Mesendoderm (in vitro differentiated cells): ENCODE measurements at regions not wholly inside any gene's neighbourhood (a gene's known extent, or its start where the extent isn't known, plus 50 kb on each side); places are given as distances from the start of the nearest gene placed in this dataset.

ENCODE experiments used
- DNase-seq: peaks from one replicate; pipeline ENCODE4 v3.0.0; 2013
- H2AK5ac ChIP-seq: 2 replicates; pipeline ENCODE4 v1.6.1; 2013; ENCODE audit warnings: low read length, inconsistent platforms
- H2BK120ac ChIP-seq: 2 replicates; pipeline ENCODE4 v1.6.1; 2013; ENCODE audit warnings: low read depth, mild to moderate bottlenecking, low read length, moderate library complexity, mixed read lengths
- H2BK15ac ChIP-seq: replicated peaks from 2 replicates; pipeline ENCODE4 v1.6.1; 2013; ENCODE audit warnings: low read depth, mild to moderate bottlenecking, moderate library complexity
- H2BK5ac ChIP-seq: 2 replicates; pipeline ENCODE4 v1.6.1; 2013; ENCODE audit warnings: low read length, inconsistent platforms
- H3K18ac ChIP-seq: 2 replicates; pipeline ENCODE4 v1.6.1; 2013; ENCODE audit warnings: mild to moderate bottlenecking, low read length, mixed read lengths
- H3K23ac ChIP-seq: one replicate; pipeline ENCODE4 v1.6.1; 2013; ENCODE audit warnings: low read length
- H3K27ac ChIP-seq: 2 replicates; pipeline ENCODE4 v1.5.1; 2013; ENCODE audit warnings: low read depth, mild to moderate bottlenecking, inconsistent platforms, low read length, moderate library complexity
- H3K27me3 ChIP-seq: 2 replicates; pipeline ENCODE4 v1.6.1; 2013; ENCODE audit warnings: low read length, control low read depth, mild to moderate bottlenecking, inconsistent platforms; ENCODE audit not compliant: insufficient read depth, poor library complexity
- H3K36me3 ChIP-seq: 2 replicates; pipeline ENCODE4 v1.6.1; 2013; ENCODE audit warnings: low read length, inconsistent platforms; ENCODE audit not compliant: control insufficient read depth, insufficient read depth
- H3K4ac ChIP-seq: one replicate; pipeline ENCODE4 v1.6.1; 2013; ENCODE audit warnings: low read depth, mild to moderate bottlenecking, low read length, moderate library complexity
- H3K4me1 ChIP-seq: 2 replicates; pipeline ENCODE4 v1.6.1; 2013; ENCODE audit warnings: low read depth, low read length, inconsistent platforms; ENCODE audit not compliant: control insufficient read depth
- H3K4me2 ChIP-seq: 2 replicates; pipeline ENCODE4 v1.6.1; 2013; ENCODE audit warnings: low read length
- H3K4me3 ChIP-seq: 2 replicates; pipeline ENCODE4 v1.5.1; 2013; ENCODE audit warnings: mild to moderate bottlenecking, low read length
- H3K56ac ChIP-seq: one replicate; pipeline ENCODE4 v1.6.1; 2013; ENCODE audit warnings: low read length
- H3K79me1 ChIP-seq: 2 replicates; pipeline ENCODE4 v1.6.1; 2013; ENCODE audit warnings: low read length, inconsistent platforms
- H3K79me2 ChIP-seq: 2 replicates; pipeline ENCODE4 v1.6.1; 2013; ENCODE audit warnings: mild to moderate bottlenecking, low read length; ENCODE audit not compliant: control insufficient read depth, insufficient read depth
- H3K9ac ChIP-seq: 2 replicates; pipeline ENCODE4 v1.6.1; 2013; ENCODE audit warnings: low read length, inconsistent platforms
- H4K5ac ChIP-seq: one replicate; pipeline ENCODE4 v1.6.1; 2013; ENCODE audit warnings: low read length
- H4K8ac ChIP-seq: one replicate; pipeline ENCODE4 v1.6.1; 2013; ENCODE audit warnings: low read depth, mild to moderate bottlenecking, control low read depth, low read length, moderate library complexity
- WGBS: extraction: QIAGEN DNeasy Blood & Tissue Kit; methylation state at CpG from one replicate; pipeline ENCODE4 v1.1.7; 2013; ENCODE audit warnings: low lambda C conversion rate, missing lambda C conversion rate; ENCODE audit not compliant: insufficient coverage; ENCODE audit errors: extremely low coverage; 5-methylcytosine and 5-hydroxymethylcytosine counted together

GRCh38 chr2:173458991-173459780, 104.5 kb downstream of the CDCA7 start:
- H3K4me1 ChIP-seq: no peaks in the 10 kb centered on the region
- no peaks in the 10 kb centered on the region for H3K36me3 ChIP-seq
- no peaks in the 10 kb centered on the region for H3K79me1 ChIP-seq
- H3K18ac ChIP-seq: no peak overlapping the region
- no peak for DNase-seq
- H3K4me3 ChIP-seq: no peak overlapping the region
- H4K5ac ChIP-seq: no peak overlapping the region
- no peak overlapping the region for H3K9ac ChIP-seq
- no peak overlapping the region for H3K56ac ChIP-seq
- H3K4me2 ChIP-seq: no peak overlapping the region
- H2BK5ac ChIP-seq: no peak overlapping the region
- H3K4ac ChIP-seq: no peak overlapping the region
- H3K27me3 ChIP-seq: no peaks in the 10 kb centered on the region
- H4K8ac ChIP-seq: no peak overlapping the region
- H2BK15ac ChIP-seq: no peak overlapping the region
- H2AK5ac ChIP-seq: no peak overlapping the region
- WGBS: no CpG with 5 or more reads among the region's 8 CpGs
- no peak overlapping the region for H3K23ac ChIP-seq
- no peaks in the 10 kb centered on the region for H3K79me2 ChIP-seq
- no peak overlapping the region for H2BK120ac ChIP-seq
- no peak overlapping the region for H3K27ac ChIP-seq

GRCh38 chr2:173462892-173463840, 108.5 kb downstream of the CDCA7 start:
- Histone ChIP-seq H3K27ac (no peak overlapping the region), H3K4me3 (no peak overlapping the region), H3K4me2 (no peak overlapping the region), H4K5ac (no peak overlapping the region), H3K18ac (no peak overlapping the region), H3K79me1 (no peaks in the 10 kb centered on the region), H3K4me1 (no peaks in the 10 kb centered on the region), H4K8ac (no peak overlapping the region), H3K27me3 (no peaks in the 10 kb centered on the region), H2BK120ac (no peak overlapping the region), H2BK15ac (no peak overlapping the region), H3K36me3 (no peaks in the 10 kb centered on the region), H3K79me2 (no peaks in the 10 kb centered on the region), H2BK5ac (no peak overlapping the region), H3K56ac (no peak overlapping the region), H3K9ac (no peak overlapping the region), H3K4ac (no peak overlapping the region), H2AK5ac (no peak overlapping the region), H3K23ac (no peak overlapping the region)
- no CpG with 5 or more reads among the region's 14 CpGs for WGBS
- DNase-seq: peak; percentile 10

- no peaks in the 10 kb centered on the region for H3K27me3 ChIP-seq
- no peak overlapping the region for H3K4me3 ChIP-seq
- DNase-seq: no peak
- no peak overlapping the region for H3K23ac ChIP-seq
- H2BK120ac ChIP-seq: no peak overlapping the region
- H3K79me1 ChIP-seq: no peaks in the 10 kb centered on the region
- no peak overlapping the region for H3K4ac ChIP-seq
- WGBS: no CpG with 5 or more reads among the region's 6 CpGs
- no peak overlapping the region for H3K18ac ChIP-seq
- no peak overlapping the region for H4K8ac ChIP-seq
- H2AK5ac ChIP-seq: no peak overlapping the region
- H3K56ac ChIP-seq: no peak overlapping the region
- H3K36me3 ChIP-seq: no peaks in the 10 kb centered on the region
- H2BK15ac ChIP-seq: no peak overlapping the region
- no peak overlapping the region for H3K9ac ChIP-seq
- H3K4me2 ChIP-seq: no peak overlapping the region
- H2BK5ac ChIP-seq: no peak overlapping the region
- no peaks in the 10 kb centered on the region for H3K4me1 ChIP-seq
- no peaks in the 10 kb centered on the region for H3K79me2 ChIP-seq
- H4K5ac ChIP-seq: no peak overlapping the region
- H3K27ac ChIP-seq: no peak overlapping the region
These were observed 109.2 kb downstream of the CDCA7 start for GRCh38 chr2:173463846-173464245.

GRCh38 chr2:173467751-173468150, 113.1 kb downstream of the CDCA7 start:
- WGBS: no CpG with 5 or more reads among the region's 1 CpG
- Histone ChIP-seq H3K4ac (no peak overlapping the region), H2BK15ac (no peak overlapping the region), H3K27ac (no peak overlapping the region), H3K4me3 (no peak overlapping the region), H3K9ac (no peak overlapping the region), H3K23ac (no peak overlapping the region), H3K4me2 (no peak overlapping the region), H3K56ac (no peak overlapping the region), H3K27me3 (no peaks in the 10 kb centered on the region), H3K36me3 (no peaks in the 10 kb centered on the region), H4K5ac (no peak overlapping the region), H3K79me2 (no peaks in the 10 kb centered on the region), H2BK120ac (no peak overlapping the region), H2BK5ac (no peak overlapping the region), H3K18ac (no peak overlapping the region), H3K4me1 (no peaks in the 10 kb centered on the region), H2AK5ac (no peak overlapping the region), H3K79me1 (no peaks in the 10 kb centered on the region), H4K8ac (no peak overlapping the region)
- DNase-seq: no peak

GRCh38 chr2:173468266-173468793, 113.7 kb downstream of the CDCA7 start:
- Histone ChIP-seq H3K27ac (no peak overlapping the region), H3K36me3 (no peaks in the 10 kb centered on the region), H3K27me3 (no peaks in the 10 kb centered on the region), H4K8ac (no peak overlapping the region), H2AK5ac (no peak overlapping the region), H3K4ac (no peak overlapping the region), H3K56ac (no peak overlapping the region), H4K5ac (no peak overlapping the region), H2BK120ac (no peak overlapping the region), H3K23ac (no peak overlapping the region), H3K4me3 (no peak overlapping the region), H3K79me2 (no peaks in the 10 kb centered on the region), H3K4me2 (no peak overlapping the region), H2BK5ac (no peak overlapping the region), H3K18ac (no peak overlapping the region), H2BK15ac (no peak overlapping the region), H3K4me1 (no peaks in the 10 kb centered on the region), H3K79me1 (no peaks in the 10 kb centered on the region), H3K9ac (no peak overlapping the region)
- DNase-seq: no peak
- WGBS: no CpG with 5 or more reads among the region's 3 CpGs
